Uterus (tissue), 3 donors: ENCODE measurements at regions not wholly inside any gene's neighbourhood (a gene's known extent, or its start where the extent isn't known, plus 50 kb on each side); places are given as distances from the start of the nearest gene placed in this dataset.

Source experiments
- DNase-seq, 2 donors: peaks; one replicate each; pipeline ENCODE4 v3.0.0-alpha.2; 2019 to 2020
- H3K27ac ChIP-seq, 2 donors: fragments of 200-600 bp; sonication (generic); 1 replicate in 1 of 2; 2 replicates in 1 of 2; pipeline ENCODE4 v1.5.1; 2016 to 2018
- H3K27me3 ChIP-seq, 2 donors: fragments of 200-600 bp; sonication (generic); one replicate each; pipeline ENCODE4 v1.5.1; 2018 to 2019; ENCODE audit warnings: control low read depth in 1 of 2
- H3K36me3 ChIP-seq, 2 donors: fragments of 200-600 bp; sonication (generic); one replicate each; pipeline ENCODE4 v1.5.1; 2019; ENCODE audit warnings: control low read depth in 1 of 2
- H3K4me1 ChIP-seq, 2 donors: fragments of 200-600 bp; sonication (generic); one replicate each; pipeline ENCODE4 v1.5.1; 2018 to 2019; ENCODE audit warnings: control low read depth in 1 of 2
- H3K4me3 ChIP-seq, 2 donors: fragments of 200-600 bp; sonication (generic); 1 replicate in 1 of 2; 2 replicates in 1 of 2; pipeline ENCODE4 v1.5.1; 2018 to 2019; ENCODE audit warnings: mild to moderate bottlenecking in 1 of 2
- H3K9me3 ChIP-seq, 2 donors: fragments of 200-600 bp; sonication (generic); one replicate each; pipeline ENCODE4 v1.5.1; 2019; ENCODE audit warnings: control low read depth in 1 of 2
- CTCF ChIP-seq, 4 experiments: fragments of 200-600 bp in 2 of 4; fragments of 450-650 bp in 2 of 4; sonication (generic) in 2 of 4; IDR thresholded peaks; one replicate each; pipeline ENCODE4 v1.5.1; 2016 to 2019; ENCODE audit warnings: antibody characterized with exemption in 4 of 4, mild to moderate bottlenecking in 2 of 4, moderate library complexity in 1 of 4
- POLR2A ChIP-seq, 2 donors: fragments of 450-650 bp; IDR thresholded peaks; one replicate each; pipeline ENCODE4 v1.6.1; 2016; ENCODE audit warnings: antibody characterized with exemption in 2 of 2, mild to moderate bottlenecking in 1 of 2, moderate library complexity in 1 of 2
- intact Hi-C: fragments of 100-400 bp; cut with DNase I; formaldehyde crosslinking; loops from one replicate; pipeline ENCODE4 v1.15.1; 2023; ENCODE audit warnings: low total_unique reads
- donor health status: DM: yes; HTN: yes; CAD: no.

- no peak for DNase-seq
- Histone ChIP-seq H3K4me3 (no peak overlapping the region), H3K36me3 (no peaks in the 10 kb centered on the region), H3K27ac (no peak overlapping the region), H3K4me1 (no peaks in the 10 kb centered on the region), H3K9me3 (no peaks in the 10 kb centered on the region), H3K27me3 (no peaks in the 10 kb centered on the region)
- TF ChIP-seq CTCF (IDR thresholded peaks at IDR 0.05) (no peak), POLR2A (IDR thresholded peaks at IDR 0.05) (no peak)
- intact Hi-C loops: no loop called here
Measured at GRCh38 chr7:92915348-92915747, 79.0 kb upstream of the CDK6 start.

- no peak for DNase-seq
- TF ChIP-seq POLR2A (IDR thresholded peaks at IDR 0.05): no peak
- no peak for TF ChIP-seq CTCF (IDR thresholded peaks at IDR 0.05)
- intact Hi-C loops: no loop called here
- Histone ChIP-seq H3K27ac (no peak overlapping the region), H3K36me3 (no peaks in the 10 kb centered on the region), H3K9me3 (no peaks in the 10 kb centered on the region), H3K4me1 (no peaks in the 10 kb centered on the region), H3K27me3 (no peaks in the 10 kb centered on the region), H3K4me3 (no peak overlapping the region)
Measured at GRCh38 chr7:92914645-92915044, 78.3 kb upstream of the CDK6 start.

- Histone ChIP-seq H3K27ac (no peak overlapping the region), H3K4me1 (no peaks in the 10 kb centered on the region), H3K4me3 (no peak overlapping the region), H3K36me3 (no peaks in the 10 kb centered on the region), H3K9me3 (no peaks in the 10 kb centered on the region), H3K27me3 (no peaks in the 10 kb centered on the region)
- no peak for DNase-seq
- intact Hi-C loops: no loop called here
- TF ChIP-seq POLR2A (IDR thresholded peaks at IDR 0.05) (no peak), CTCF (IDR thresholded peaks at IDR 0.05) (no peak)
Measured at GRCh38 chr7:92913849-92914248, 77.5 kb upstream of the CDK6 start.

- Histone ChIP-seq H3K9me3 (no peaks in the 10 kb centered on the region), H3K36me3 (no peaks in the 10 kb centered on the region), H3K4me3 (no peak overlapping the region), H3K27ac (no peak overlapping the region), H3K27me3 (no peaks in the 10 kb centered on the region), H3K4me1 (no peaks in the 10 kb centered on the region)
- TF ChIP-seq CTCF (IDR thresholded peaks at IDR 0.05): no peak
- no peak for TF ChIP-seq POLR2A (IDR thresholded peaks at IDR 0.05)
- intact Hi-C loops: no loop called here
- no peak for DNase-seq
Measured at GRCh38 chr7:92910976-92911375, 74.6 kb upstream of the CDK6 start.

- Histone ChIP-seq H3K27ac (no peak overlapping the region), H3K9me3 (no peaks in the 10 kb centered on the region), H3K27me3 (no peaks in the 10 kb centered on the region), H3K4me1 (no peaks in the 10 kb centered on the region), H3K4me3 (no peak overlapping the region), H3K36me3 (no peaks in the 10 kb centered on the region)
- TF ChIP-seq CTCF (IDR thresholded peaks at IDR 0.05): no peak
- TF ChIP-seq POLR2A (IDR thresholded peaks at IDR 0.05): no peak
- intact Hi-C loops: no loop called here
- no peak for DNase-seq
Measured at GRCh38 chr7:92909686-92910475, 73.5 kb upstream of the CDK6 start.
